SK-N-MC (cell line): ENCODE measurements at regions not wholly inside any gene's neighbourhood (a gene's known extent, or its start where the extent isn't known, plus 50 kb on each side); places are given as distances from the start of the nearest gene placed in this dataset.

Experiments
- DNase-seq: peaks from one replicate; pipeline ENCODE4 v3.0.0-alpha.2; 2011; ENCODE audit warnings: low read depth, low spot score
- H3K27ac ChIP-seq: fragments of 200-600 bp; sonication (generic); 2 replicates; pipeline ENCODE4 v1.5.1; 2016; ENCODE audit warnings: mixed run types
- H3K36me3 ChIP-seq: fragments of 200-600 bp; sonication (generic); 2 replicates; pipeline ENCODE4 v1.6.1; 2017; ENCODE audit warnings: antibody characterized with exemption, low read length, mixed read lengths; ENCODE audit not compliant: insufficient read depth
- H3K4me3 ChIP-seq: fragments of 200-600 bp; sonication (generic); 2 replicates; pipeline ENCODE4 v1.5.1; 2016
- H3K9ac ChIP-seq: fragments of 200-600 bp; sonication (generic); 2 replicates; pipeline ENCODE4 v1.8.0; 2017; ENCODE audit warnings: mixed run types, mixed read lengths; ENCODE audit not compliant: insufficient read length
- H3K9me3 ChIP-seq: fragments of 200-600 bp; sonication (generic); 2 replicates; pipeline ENCODE4 v1.6.1; 2017; ENCODE audit warnings: low read depth, mild to moderate bottlenecking, antibody characterized with exemption, low read length, moderate library complexity, mixed read lengths
- EZH2 ChIP-seq: fragments of 200-600 bp; sonication (generic); IDR thresholded peaks from one replicate; pipeline ENCODE4 v1.6.1; 2017; ENCODE audit warnings: antibody characterized with exemption
- FOXP2 ChIP-seq: optimal IDR thresholded peaks from 2 replicates; pipeline ENCODE3; 2011; ENCODE audit warnings: mild to moderate bottlenecking, moderate library complexity; ENCODE audit not compliant: insufficient read depth; ENCODE audit errors: extremely low read length, control extremely low read depth
- POLR2AphosphoS5 ChIP-seq: IDR thresholded peaks from 2 replicates; pipeline ENCODE4 v1.6.1; 2012; ENCODE audit warnings: mild to moderate bottlenecking, low read depth, low read length, borderline replicate concordance

- Histone ChIP-seq H3K9me3 (no peaks in the 10 kb centered on the region), H3K9ac (no peak overlapping the region), H3K36me3 (no peaks in the 10 kb centered on the region), H3K4me3 (no peak overlapping the region), H3K27ac (no peak overlapping the region)
- TF ChIP-seq POLR2AphosphoS5 (no peak), EZH2 (no peak), FOXP2 (no peak)
- no peak for DNase-seq
Observed at GRCh38 chr18:72391427-72391826, 152.7 kb downstream of the CBLN2 start.

- Histone ChIP-seq H3K27ac (no peak overlapping the region), H3K4me3 (no peak overlapping the region), H3K9me3 (no peaks in the 10 kb centered on the region), H3K9ac (no peak overlapping the region), H3K36me3 (no peaks in the 10 kb centered on the region)
- TF ChIP-seq POLR2AphosphoS5 = no peak
- TF ChIP-seq FOXP2 = no peak
- no peak for TF ChIP-seq EZH2
- DNase-seq = no peak
Observed at GRCh38 chr18:72378016-72378415, 166.1 kb downstream of the CBLN2 start.

- Histone ChIP-seq H3K36me3 (no peaks in the 10 kb centered on the region), H3K9me3 (no peaks in the 10 kb centered on the region), H3K27ac (no peak overlapping the region), H3K9ac (no peak overlapping the region), H3K4me3 (no peak overlapping the region)
- TF ChIP-seq EZH2 = no peak
- no peak for TF ChIP-seq FOXP2
- no peak for TF ChIP-seq POLR2AphosphoS5
- no peak for DNase-seq
Observed at GRCh38 chr18:72376256-72376655, 167.9 kb downstream of the CBLN2 start.

GRCh38 chr18:72375618-72376017 lies 168.5 kb downstream of the CBLN2 start:
- DNase-seq = no peak
- TF ChIP-seq FOXP2 = no peak
- TF ChIP-seq EZH2 = no peak
- TF ChIP-seq POLR2AphosphoS5 = no peak
- H3K4me3 ChIP-seq = no peak overlapping the region
- no peaks in the 10 kb centered on the region for H3K9me3 ChIP-seq
- H3K36me3 ChIP-seq = no peaks in the 10 kb centered on the region
- no peak overlapping the region for H3K9ac ChIP-seq
- no peak overlapping the region for H3K27ac ChIP-seq

GRCh38 chr18:72372076-72372475 lies 172.1 kb downstream of the CBLN2 start:
- DNase-seq = no peak
- Histone ChIP-seq H3K27ac (no peak overlapping the region), H3K4me3 (no peak overlapping the region), H3K9ac (no peak overlapping the region), H3K36me3 (no peaks in the 10 kb centered on the region), H3K9me3 (no peaks in the 10 kb centered on the region)
- TF ChIP-seq FOXP2 = no peak
- no peak for TF ChIP-seq POLR2AphosphoS5
- no peak for TF ChIP-seq EZH2

- H3K36me3 ChIP-seq = no peaks in the 10 kb centered on the region
- H3K4me3 ChIP-seq = no peak overlapping the region
- H3K9ac ChIP-seq = no peak overlapping the region
- TF ChIP-seq FOXP2 (no peak), POLR2AphosphoS5 (no peak), EZH2 (no peak)
- DNase-seq = no peak
- H3K9me3 ChIP-seq = no peaks in the 10 kb centered on the region
- no peak overlapping the region for H3K27ac ChIP-seq
Observed at GRCh38 chr18:72368308-72368707, 175.8 kb downstream of the CBLN2 start.

GRCh38 chr18:72360634-72361033 lies 183.5 kb downstream of the CBLN2 start:
- H3K9ac ChIP-seq = no peak overlapping the region
- no peak for DNase-seq
- H3K36me3 ChIP-seq = no peaks in the 10 kb centered on the region
- no peak overlapping the region for H3K4me3 ChIP-seq
- H3K9me3 ChIP-seq = no peaks in the 10 kb centered on the region
- TF ChIP-seq FOXP2 = no peak
- no peak for TF ChIP-seq POLR2AphosphoS5
- no peak for TF ChIP-seq EZH2
- no peak overlapping the region for H3K27ac ChIP-seq

GRCh38 chr18:72342933-72343332 lies 201.2 kb downstream of the CBLN2 start:
- TF ChIP-seq FOXP2 = no peak
- TF ChIP-seq EZH2 = no peak
- no peak for TF ChIP-seq POLR2AphosphoS5
- Histone ChIP-seq H3K36me3 (no peaks in the 10 kb centered on the region), H3K9me3 (no peaks in the 10 kb centered on the region), H3K27ac (no peak overlapping the region), H3K9ac (no peak overlapping the region), H3K4me3 (no peak overlapping the region)
- DNase-seq = no peak

GRCh38 chr18:72339976-72340375 lies 204.2 kb downstream of the CBLN2 start:
- no peak overlapping the region for H3K9ac ChIP-seq
- DNase-seq = no peak
- H3K4me3 ChIP-seq = no peak overlapping the region
- TF ChIP-seq FOXP2 (no peak), POLR2AphosphoS5 (no peak), EZH2 (no peak)
- H3K27ac ChIP-seq = no peak overlapping the region
- H3K9me3 ChIP-seq = no peaks in the 10 kb centered on the region
- H3K36me3 ChIP-seq = no peaks in the 10 kb centered on the region

GRCh38 chr18:72336786-72337185 lies 207.4 kb downstream of the CBLN2 start:
- no peak for TF ChIP-seq POLR2AphosphoS5
- Histone ChIP-seq H3K4me3 (no peak overlapping the region), H3K27ac (no peak overlapping the region), H3K9ac (no peak overlapping the region), H3K36me3 (no peaks in the 10 kb centered on the region), H3K9me3 (no peaks in the 10 kb centered on the region)
- no peak for DNase-seq
